22Rv1 (cell line): ENCODE measurements at regions not wholly inside any gene's neighbourhood (a gene's known extent, or its start where the extent isn't known, plus 50 kb on each side); places are given as distances from the start of the nearest gene placed in this dataset.

Experiments used
- CTCF ChIP-seq: fragments of 450-650 bp; IDR thresholded peaks from 2 replicates; pipeline ENCODE4 v1.5.1; 2017; ENCODE audit warnings: mild to moderate bottlenecking
- ZFX ChIP-seq: fragments of 450-650 bp; IDR thresholded peaks from 2 replicates; pipeline ENCODE4 v1.6.1; 2017; ENCODE audit warnings: antibody characterized with exemption, borderline replicate concordance

- TF ChIP-seq CTCF (no peak), ZFX (no peak)
Observed at GRCh38 chr18:9022397-9023155, 79.9 kb upstream of the NDUFV2 start.
